Non-pigmented ciliary epithelial cell (primary cell): ENCODE measurements at regions not wholly inside any gene's neighbourhood (a gene's known extent, or its start where the extent isn't known, plus 50 kb on each side); places are given as distances from the start of the nearest gene placed in this dataset.
"Not testable (repeated sequence)": the region's sequence is repeated elsewhere in the genome, so short reads cannot be mapped to it uniquely, and the experiment has no call there.

Experiments used
- DNase-seq: peaks from one replicate; pipeline ENCODE4 v3.0.0-alpha.2; 2010; ENCODE audit warnings: low read depth

GRCh38 chr2:236772220-236772837 lies 202.7 kb downstream of the ACKR3 start:
- no peak for DNase-seq

GRCh38 chr2:236773206-236773605 lies 203.6 kb downstream of the ACKR3 start:
- DNase-seq, result no peak

- DNase-seq, result no peak
Measured at GRCh38 chr2:236774171-236774570, 204.5 kb downstream of the ACKR3 start.

GRCh38 chr2:236775511-236775910 lies 205.9 kb downstream of the ACKR3 start:
- no peak for DNase-seq

- no peak for DNase-seq
Measured at GRCh38 chr2:236776206-236776605, 206.6 kb downstream of the ACKR3 start.

- DNase-seq, result peak; percentile 52
Measured at GRCh38 chr2:236776695-236777251, 207.1 kb downstream of the ACKR3 start.

- no peak for DNase-seq
Measured at GRCh38 chr2:236777408-236777807, 207.8 kb downstream of the ACKR3 start.

GRCh38 chr2:236781933-236782816 lies 212.6 kb downstream of the ACKR3 start:
- DNase-seq, result no peak

GRCh38 chr2:236782938-236783337 lies 213.3 kb downstream of the ACKR3 start:
- no peak for DNase-seq

GRCh38 chr2:236783417-236784020 lies 213.9 kb downstream of the ACKR3 start:
- no peak for DNase-seq

- DNase-seq, result no peak
Measured at GRCh38 chr2:236785611-236786057, 216.0 kb downstream of the ACKR3 start.

- no peak for DNase-seq
Measured at GRCh38 chr2:236786751-236787150, 217.1 kb downstream of the ACKR3 start.

GRCh38 chr2:236787376-236787775 lies 217.8 kb downstream of the ACKR3 start:
- not testable (repeated sequence) for DNase-seq

- no peak for DNase-seq
Measured at GRCh38 chr2:236787885-236788284, 218.3 kb downstream of the ACKR3 start.

GRCh38 chr2:236790963-236791362 lies 221.3 kb downstream of the ACKR3 start:
- DNase-seq, result no peak

GRCh38 chr2:236793023-236794011 lies 223.7 kb downstream of the ACKR3 start:
- no peak for DNase-seq

GRCh38 chr2:236794176-236794957 lies 224.7 kb downstream of the ACKR3 start:
- no peak for DNase-seq

GRCh38 chr2:236795169-236795860 lies 225.7 kb downstream of the ACKR3 start:
- no peak for DNase-seq

- DNase-seq, result no peak
Measured at GRCh38 chr2:236795861-236796219, 226.2 kb downstream of the ACKR3 start.

GRCh38 chr2:236796236-236796635 lies 226.6 kb downstream of the ACKR3 start:
- DNase-seq, result no peak
